Muscle layer of duodenum (tissue), 2 donors: ENCODE measurements at regions not wholly inside any gene's neighbourhood (a gene's known extent, or its start where the extent isn't known, plus 50 kb on each side); places are given as distances from the start of the nearest gene placed in this dataset.
"Not testable (repeated sequence)": the region's sequence is repeated elsewhere in the genome, so short reads cannot be mapped to it uniquely, and the experiment has no call there.

ENCODE experiments used
- H3K27ac ChIP-seq: one replicate; pipeline ENCODE4 v1.7.0; 2013; ENCODE audit warnings: mild to moderate bottlenecking, low read length
- H3K27me3 ChIP-seq: one replicate; pipeline ENCODE4 v1.7.0; 2013; ENCODE audit warnings: low read depth, mild to moderate bottlenecking, control low read depth, low read length
- H3K36me3 ChIP-seq, 2 donors: one replicate each; pipeline ENCODE4 v1.7.0; 2013; ENCODE audit warnings: low read length in 2 of 2, control low read depth in 1 of 2, mild to moderate bottlenecking in 1 of 2; ENCODE audit not compliant: insufficient read depth in 2 of 2, control insufficient read depth in 1 of 2
- H3K4me1 ChIP-seq, 2 donors: one replicate each; pipeline ENCODE4 v1.7.0; 2013; ENCODE audit warnings: low read length in 2 of 2, mild to moderate bottlenecking in 2 of 2, control low read depth in 1 of 2, moderate library complexity in 1 of 2; ENCODE audit not compliant: insufficient read depth in 2 of 2, control insufficient read depth in 1 of 2
- H3K4me3 ChIP-seq, 2 donors: one replicate each; pipeline ENCODE4 v1.7.0; 2013; ENCODE audit warnings: low read length in 2 of 2, low read depth in 1 of 2, mild to moderate bottlenecking in 1 of 2
- H3K9me3 ChIP-seq, 2 donors: one replicate each; pipeline ENCODE4 v1.7.0; 2013; ENCODE audit warnings: low read length in 2 of 2, control low read depth in 1 of 2, mild to moderate bottlenecking in 1 of 2; ENCODE audit not compliant: control insufficient read depth in 1 of 2
- donor health status: healthy.

GRCh38 chr3:35254917-35255316 lies 384.4 kb upstream of the ARPP21 start:
- Histone ChIP-seq H3K36me3 (no peaks in the 10 kb centered on the region), H3K27me3 (no peaks in the 10 kb centered on the region), H3K27ac (no peak overlapping the region), H3K4me3 (no peak overlapping the region), H3K9me3 (no peaks in the 10 kb centered on the region), H3K4me1 (no peaks in the 10 kb centered on the region)

GRCh38 chr3:35257641-35258040 lies 381.7 kb upstream of the ARPP21 start:
- no peak overlapping the region for H3K4me3 ChIP-seq
- no peaks in the 10 kb centered on the region for H3K9me3 ChIP-seq
- H3K27me3 ChIP-seq = no peaks in the 10 kb centered on the region
- no peaks in the 10 kb centered on the region for H3K36me3 ChIP-seq
- H3K27ac ChIP-seq = no peak overlapping the region
- no peaks in the 10 kb centered on the region for H3K4me1 ChIP-seq

GRCh38 chr3:35262406-35262805 lies 376.9 kb upstream of the ARPP21 start:
- no peaks in the 10 kb centered on the region for H3K4me1 ChIP-seq
- no peaks in the 10 kb centered on the region for H3K36me3 ChIP-seq
- H3K27ac ChIP-seq = no peak overlapping the region
- no peaks in the 10 kb centered on the region for H3K9me3 ChIP-seq
- H3K4me3 ChIP-seq = no peak overlapping the region
- no peaks in the 10 kb centered on the region for H3K27me3 ChIP-seq

- H3K9me3 ChIP-seq = no peaks in the 10 kb centered on the region
- no peaks in the 10 kb centered on the region for H3K4me1 ChIP-seq
- no peak overlapping the region for H3K4me3 ChIP-seq
- H3K27ac ChIP-seq = no peak overlapping the region
- H3K27me3 ChIP-seq = no peaks in the 10 kb centered on the region
- H3K36me3 ChIP-seq = no peaks in the 10 kb centered on the region
Measured at GRCh38 chr3:35263477-35263876, 375.8 kb upstream of the ARPP21 start.

GRCh38 chr3:35266065-35266464 lies 373.3 kb upstream of the ARPP21 start:
- H3K27me3 ChIP-seq, H3K4me3 ChIP-seq, H3K36me3 ChIP-seq, H3K4me1 ChIP-seq, H3K9me3 ChIP-seq, H3K27ac ChIP-seq: not testable (repeated sequence)

- no peak overlapping the region for H3K27ac ChIP-seq
- no peaks in the 10 kb centered on the region for H3K36me3 ChIP-seq
- H3K9me3 ChIP-seq = peaks cover 0 to 15% of the 10 kb centered on the region in 2 donors
- no peaks in the 10 kb centered on the region for H3K4me1 ChIP-seq
- no peaks in the 10 kb centered on the region for H3K27me3 ChIP-seq
- no peak overlapping the region for H3K4me3 ChIP-seq
Measured at GRCh38 chr3:35275768-35276167, 363.6 kb upstream of the ARPP21 start.

- Histone ChIP-seq H3K4me1 (no peaks in the 10 kb centered on the region), H3K27me3 (no peaks in the 10 kb centered on the region), H3K4me3 (no peak overlapping the region), H3K9me3 (peaks cover 0 to 15% of the 10 kb centered on the region in 2 donors), H3K36me3 (no peaks in the 10 kb centered on the region), H3K27ac (no peak overlapping the region)
Measured at GRCh38 chr3:35276568-35276967, 362.8 kb upstream of the ARPP21 start.

- H3K36me3 ChIP-seq = no peaks in the 10 kb centered on the region
- H3K4me1 ChIP-seq = no peaks in the 10 kb centered on the region
- H3K4me3 ChIP-seq = no peak overlapping the region
- H3K9me3 ChIP-seq = no peaks in the 10 kb centered on the region
- no peak overlapping the region for H3K27ac ChIP-seq
- H3K27me3 ChIP-seq = no peaks in the 10 kb centered on the region
Measured at GRCh38 chr3:35291471-35292236, 347.7 kb upstream of the ARPP21 start.

GRCh38 chr3:35292568-35292967 lies 346.8 kb upstream of the ARPP21 start:
- H3K4me1 ChIP-seq = no peaks in the 10 kb centered on the region
- H3K36me3 ChIP-seq = no peaks in the 10 kb centered on the region
- H3K27me3 ChIP-seq = no peaks in the 10 kb centered on the region
- no peaks in the 10 kb centered on the region for H3K9me3 ChIP-seq
- H3K27ac ChIP-seq = no peak overlapping the region
- H3K4me3 ChIP-seq = no peak overlapping the region

GRCh38 chr3:35295906-35296305 lies 343.4 kb upstream of the ARPP21 start:
- H3K9me3 ChIP-seq = no peaks in the 10 kb centered on the region
- no peaks in the 10 kb centered on the region for H3K4me1 ChIP-seq
- no peak overlapping the region for H3K4me3 ChIP-seq
- no peak overlapping the region for H3K27ac ChIP-seq
- H3K36me3 ChIP-seq = no peaks in the 10 kb centered on the region
- H3K27me3 ChIP-seq = no peaks in the 10 kb centered on the region

GRCh38 chr3:35296533-35296932 lies 342.8 kb upstream of the ARPP21 start:
- no peak overlapping the region for H3K27ac ChIP-seq
- no peaks in the 10 kb centered on the region for H3K27me3 ChIP-seq

GRCh38 chr3:35296944-35297343 lies 342.4 kb upstream of the ARPP21 start:
- H3K36me3 ChIP-seq, H3K4me3 ChIP-seq, H3K9me3 ChIP-seq, H3K4me1 ChIP-seq, H3K27ac ChIP-seq, H3K27me3 ChIP-seq: not testable (repeated sequence)

More at GRCh38 chr3:35296533-35296932, 342.8 kb upstream of the ARPP21 start:
- Histone ChIP-seq H3K9me3 (no peaks in the 10 kb centered on the region), H3K36me3 (no peaks in the 10 kb centered on the region), H3K4me3 (no peak overlapping the region), H3K4me1 (no peaks in the 10 kb centered on the region)
